COLO668 (cell line): ENCODE measurements at regions not wholly inside any gene's neighbourhood (a gene's known extent, or its start where the extent isn't known, plus 50 kb on each side); places are given as distances from the start of the nearest gene placed in this dataset.
A peak's percentile ranks its signal among the peaks of the same experiment; 100 is the strongest.
"Not testable (repeated sequence)": the region's sequence is repeated elsewhere in the genome, so short reads cannot be mapped to it uniquely, and the experiment has no call there.

Source experiments
- DNase-seq: peaks from one replicate; lab custom pipeline; 2025; ENCODE audit not compliant: unreplicated experiment; lab: John Stamatoyannopoulos, UW

DNA sequence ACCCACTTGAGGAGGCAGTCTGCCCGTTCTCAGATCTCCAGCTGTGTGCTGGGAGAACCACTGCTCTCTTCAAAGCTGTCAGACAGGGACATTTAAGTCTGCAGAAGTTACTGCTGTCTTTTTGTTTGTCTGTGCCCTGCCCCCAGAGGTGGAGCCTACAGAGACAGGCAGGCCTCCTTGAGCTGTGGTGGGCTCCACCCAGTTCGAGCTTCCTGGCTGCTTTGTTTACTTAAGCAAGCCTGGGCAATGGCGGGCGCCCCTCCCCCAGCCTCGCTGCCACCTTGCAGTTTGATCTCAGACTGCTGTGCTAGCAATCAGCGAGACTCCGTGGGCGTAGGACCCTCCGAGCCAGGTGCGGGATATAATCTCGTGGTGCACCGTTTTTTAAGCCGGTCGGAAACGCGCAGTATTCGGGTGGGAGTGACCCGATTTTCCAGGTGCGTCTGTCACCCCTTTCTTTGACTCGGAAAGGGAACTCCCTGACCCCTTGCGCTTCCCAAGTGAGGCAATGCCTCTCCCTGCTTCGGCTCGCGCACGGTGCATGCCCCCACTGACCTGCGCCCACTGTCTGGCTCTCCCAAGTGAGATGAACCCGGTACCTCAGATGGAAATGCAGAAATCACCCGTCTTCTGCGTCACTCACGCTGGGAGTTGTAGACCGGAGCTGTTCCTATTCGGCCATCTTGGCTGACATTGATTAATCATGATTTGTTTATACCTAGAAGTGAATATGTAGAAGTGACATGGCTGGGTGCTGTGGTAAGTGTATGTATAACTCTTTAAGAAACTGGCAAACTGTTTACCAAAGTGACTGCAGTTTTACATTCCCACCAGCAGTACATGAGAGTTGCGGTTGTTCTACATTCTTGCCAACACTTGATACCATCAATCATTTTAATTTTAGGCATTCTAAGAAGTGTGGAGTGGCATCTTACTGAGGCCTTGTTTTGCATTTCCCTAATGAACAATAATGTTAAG lies 465.9 kb upstream of the MAP3K7 start:
- DNase-seq, result not testable (repeated sequence)

- no peak for DNase-seq
Measured at GRCh38 chr6:91045161-91045560, 458.3 kb upstream of the MAP3K7 start.

DNA sequence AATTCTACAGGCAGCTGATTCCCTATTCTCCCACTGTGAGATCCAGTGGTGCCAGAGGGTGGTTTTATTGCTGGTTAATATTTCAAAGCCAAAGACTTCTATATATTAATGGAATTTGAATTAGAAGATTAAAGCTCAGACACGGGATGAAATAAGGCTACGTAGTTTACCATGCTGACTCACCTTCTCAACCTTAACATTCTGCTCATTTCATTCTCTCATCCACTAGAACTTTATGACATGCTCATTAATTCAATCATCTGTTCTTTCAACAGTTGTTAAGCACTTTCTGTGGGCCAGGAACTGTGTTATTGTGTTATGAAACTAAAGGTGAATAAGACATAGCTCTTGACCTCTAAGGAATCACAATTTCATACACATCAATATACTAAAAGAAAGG lies 456.9 kb upstream of the MAP3K7 start:
- no peak for DNase-seq

DNA sequence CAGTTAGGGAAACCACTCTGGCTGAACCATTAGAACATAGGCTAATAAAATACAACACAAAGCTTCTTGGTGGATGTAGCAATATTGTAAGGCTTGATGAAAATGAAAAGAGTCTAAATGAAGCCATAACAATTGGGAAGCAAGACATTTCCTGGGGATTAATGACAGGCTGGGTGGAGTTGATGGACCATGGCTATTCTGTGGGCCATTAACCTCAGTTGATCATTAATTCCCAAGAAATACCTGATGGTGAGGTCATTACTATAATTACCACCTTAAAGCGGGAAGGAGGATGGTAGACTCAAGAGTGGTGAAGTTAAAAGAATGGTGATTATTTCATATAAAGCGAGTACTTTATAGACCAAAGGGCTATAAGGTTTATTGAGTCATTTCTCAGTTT lies 455.8 kb upstream of the MAP3K7 start:
- DNase-seq, result no peak

- DNase-seq, result no peak
Measured at GRCh38 chr6:91033964-91034363, 447.1 kb upstream of the MAP3K7 start.

- DNase-seq, result no peak
Measured at GRCh38 chr6:91031581-91031980, 444.7 kb upstream of the MAP3K7 start.

- peak; percentile 53 for DNase-seq
Measured at GRCh38 chr6:91029211-91029610, 442.3 kb upstream of the MAP3K7 start.

- DNase-seq, result no peak
Measured at GRCh38 chr6:91023529-91023928, 436.7 kb upstream of the MAP3K7 start.

- no peak for DNase-seq
Measured at GRCh38 chr6:91020744-91021143, 433.9 kb upstream of the MAP3K7 start.

- no peak for DNase-seq
Measured at GRCh38 chr6:91018586-91018985, 431.7 kb upstream of the MAP3K7 start.

GRCh38 chr6:91013511-91013910 lies 426.6 kb upstream of the MAP3K7 start:
- no peak for DNase-seq

DNA sequence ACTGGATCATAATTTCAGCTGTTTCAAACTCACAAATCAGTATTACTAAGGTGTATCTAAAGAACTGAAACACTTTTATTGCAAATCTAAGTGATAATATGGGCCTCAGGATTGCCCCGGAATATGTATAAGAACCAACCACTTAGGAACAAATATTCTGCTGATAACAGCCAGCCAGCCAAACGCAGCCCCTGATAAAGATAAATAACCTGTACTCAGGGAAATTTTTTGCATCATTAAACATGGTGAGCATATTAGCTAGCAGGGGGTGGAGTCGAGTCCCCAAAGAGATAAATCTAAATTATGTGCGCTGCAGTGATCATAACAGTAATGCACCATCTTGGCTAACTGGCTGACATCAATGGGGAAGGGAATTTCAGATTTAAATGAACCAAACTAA lies 410.2 kb upstream of the MAP3K7 start:
- no peak for DNase-seq

DNA sequence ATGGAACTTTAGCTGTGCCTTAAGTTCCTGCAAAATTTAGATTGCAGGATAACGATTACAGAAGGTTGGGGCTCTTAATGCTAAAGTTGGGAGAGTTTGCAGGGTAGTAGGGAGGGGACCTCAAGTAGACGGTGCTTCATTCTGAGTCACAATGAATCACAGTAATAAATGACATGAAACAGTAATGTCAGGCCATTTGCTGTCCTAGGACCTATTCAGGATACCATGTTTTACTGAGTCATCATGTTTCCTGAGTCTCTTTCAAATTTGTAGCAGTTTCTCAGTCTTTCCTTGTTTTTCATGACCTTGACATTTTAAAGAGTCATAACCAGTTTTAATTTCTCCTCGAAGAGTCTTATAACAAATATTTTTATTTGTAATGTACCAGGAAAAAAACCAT lies 406.9 kb upstream of the MAP3K7 start:
- no peak for DNase-seq

GRCh38 chr6:90989763-90990162 lies 402.9 kb upstream of the MAP3K7 start:
- no peak for DNase-seq

- no peak for DNase-seq
Measured at GRCh38 chr6:90984066-90984465, 397.2 kb upstream of the MAP3K7 start.

- no peak for DNase-seq
Measured at GRCh38 chr6:90983462-90983861, 396.6 kb upstream of the MAP3K7 start.

DNA sequence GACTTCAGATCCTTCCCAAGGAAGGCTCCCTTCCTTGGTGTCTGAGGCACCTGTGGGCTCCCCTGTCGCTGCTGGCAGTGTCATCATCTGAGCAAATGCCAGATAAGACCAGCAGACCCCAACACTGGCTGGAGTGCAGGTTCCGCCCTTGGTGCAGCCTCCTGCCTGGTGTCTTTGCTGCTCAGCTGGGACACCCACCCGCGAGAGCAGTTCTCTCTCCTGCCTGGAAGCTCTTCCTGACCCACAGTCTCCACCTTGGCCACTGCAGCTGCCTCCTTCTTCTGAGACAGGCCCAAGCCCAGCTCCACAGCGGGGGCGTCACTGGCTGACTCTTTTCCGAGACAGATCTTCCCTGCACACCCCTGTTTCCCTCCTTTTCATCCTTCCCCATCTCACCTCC lies 395.7 kb upstream of the MAP3K7 start:
- no peak for DNase-seq

- no peak for DNase-seq
Measured at GRCh38 chr6:90982051-90982450, 395.2 kb upstream of the MAP3K7 start.

DNA sequence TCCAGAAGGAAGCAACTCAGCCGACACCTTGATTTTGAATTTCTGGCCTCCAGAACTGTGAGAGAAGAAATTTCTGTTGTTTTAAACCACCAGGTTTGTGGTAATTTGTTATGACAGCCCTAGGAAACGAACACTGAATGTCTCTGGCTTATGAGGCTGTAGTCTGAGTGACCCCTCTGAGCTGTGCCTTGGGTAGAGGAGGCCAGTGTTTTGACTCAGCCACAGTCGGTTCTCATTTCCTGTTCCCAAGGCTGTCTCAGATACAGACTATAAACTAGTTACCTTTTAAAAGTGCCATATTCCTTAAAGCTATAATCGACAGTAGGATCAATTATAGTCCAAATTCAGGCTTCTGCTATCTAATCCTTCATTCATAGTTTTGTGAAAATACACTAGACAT lies 391.2 kb upstream of the MAP3K7 start:
- no peak for DNase-seq

GRCh38 chr6:90977513-90977912 lies 390.6 kb upstream of the MAP3K7 start:
- no peak for DNase-seq

- no peak for DNase-seq
Measured at GRCh38 chr6:90976341-90976740, 389.5 kb upstream of the MAP3K7 start.

DNA sequence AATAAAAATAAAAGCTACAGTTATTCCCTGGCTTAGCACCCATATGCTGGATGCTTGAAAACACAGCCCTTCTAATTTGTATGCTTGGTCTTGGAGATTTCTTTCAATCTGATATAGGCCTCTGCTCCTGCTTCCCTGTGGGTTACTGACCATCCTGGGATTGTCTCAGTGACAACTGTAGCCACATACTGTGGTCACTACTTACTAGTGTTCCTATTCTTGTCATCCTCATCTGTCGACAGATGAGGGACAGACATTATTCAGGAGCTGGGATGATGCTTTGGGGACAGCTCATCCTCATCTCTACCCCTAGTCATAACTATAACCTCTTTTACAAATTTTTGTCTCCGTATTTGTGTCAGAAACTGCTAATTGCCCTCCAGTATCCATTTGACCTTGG lies 388.9 kb upstream of the MAP3K7 start:
- DNase-seq, result no peak

DNA sequence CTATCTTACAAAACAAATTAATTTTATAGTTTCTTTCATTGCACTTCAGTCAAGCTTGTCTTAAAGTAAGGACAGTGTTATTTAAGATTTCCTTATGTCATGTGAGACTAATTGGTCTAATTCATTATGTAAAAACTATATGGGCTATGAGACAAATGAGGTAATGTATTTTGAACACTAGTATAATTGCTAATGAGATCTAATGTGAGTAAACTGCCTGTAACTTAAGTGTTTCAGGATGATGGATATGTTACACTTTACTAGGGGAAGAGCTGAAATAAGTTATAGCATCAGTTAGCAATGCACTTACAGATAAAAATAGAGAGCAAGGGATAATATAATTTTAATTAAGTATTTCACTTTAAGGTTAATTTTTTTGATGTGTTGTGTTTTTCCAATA lies 386.3 kb upstream of the MAP3K7 start:
- DNase-seq, result no peak
